ENCODE measurements at regions not wholly inside any gene's neighbourhood (a gene's known extent, or its start where the extent isn't known, plus 50 kb on each side); places are given as distances from the start of the nearest gene placed in this dataset.

DNA sequence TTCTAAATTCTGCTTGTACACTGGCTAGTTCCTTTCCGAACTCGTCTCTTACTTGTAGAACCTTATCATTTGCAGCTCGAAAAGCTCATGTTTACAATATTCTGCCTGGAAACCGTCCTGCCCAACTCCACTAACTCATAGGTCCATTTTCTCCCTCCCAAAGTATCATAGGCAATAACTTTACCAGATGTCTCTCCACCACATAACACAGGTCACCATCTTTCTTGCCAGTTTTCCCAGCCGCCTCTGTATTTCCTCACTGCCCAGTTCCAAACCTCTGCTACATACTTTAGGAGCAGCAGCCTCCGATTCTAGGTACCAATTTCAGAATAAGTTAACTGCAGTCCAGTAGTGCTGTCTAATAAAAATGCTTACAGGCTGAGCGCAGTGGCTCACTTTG is 259.5 kb downstream of the GLI2 start:
- Histone ChIP-seq H3K4me1 (no peaks in the 10 kb centered on the region), H3K27ac (no peak overlapping the region), H3K27me3 (no peaks in the 10 kb centered on the region), H3K4me3 (no peak overlapping the region), H3K9me3 (no peaks in the 10 kb centered on the region), H3K36me3 (no peaks in the 10 kb centered on the region)
- ATAC-seq (ENCODE audit: low FRiP score in 2 of 2) = no peak
- no peak for DNase-seq
- 85 to 87% methylated on average over 7 of the region's 7 CpGs for WGBS, 2 donors
- TF ChIP-seq POLR2AphosphoS5 (IDR thresholded peaks at IDR 0.05) = no peak
- TF ChIP-seq, protein P1, sequence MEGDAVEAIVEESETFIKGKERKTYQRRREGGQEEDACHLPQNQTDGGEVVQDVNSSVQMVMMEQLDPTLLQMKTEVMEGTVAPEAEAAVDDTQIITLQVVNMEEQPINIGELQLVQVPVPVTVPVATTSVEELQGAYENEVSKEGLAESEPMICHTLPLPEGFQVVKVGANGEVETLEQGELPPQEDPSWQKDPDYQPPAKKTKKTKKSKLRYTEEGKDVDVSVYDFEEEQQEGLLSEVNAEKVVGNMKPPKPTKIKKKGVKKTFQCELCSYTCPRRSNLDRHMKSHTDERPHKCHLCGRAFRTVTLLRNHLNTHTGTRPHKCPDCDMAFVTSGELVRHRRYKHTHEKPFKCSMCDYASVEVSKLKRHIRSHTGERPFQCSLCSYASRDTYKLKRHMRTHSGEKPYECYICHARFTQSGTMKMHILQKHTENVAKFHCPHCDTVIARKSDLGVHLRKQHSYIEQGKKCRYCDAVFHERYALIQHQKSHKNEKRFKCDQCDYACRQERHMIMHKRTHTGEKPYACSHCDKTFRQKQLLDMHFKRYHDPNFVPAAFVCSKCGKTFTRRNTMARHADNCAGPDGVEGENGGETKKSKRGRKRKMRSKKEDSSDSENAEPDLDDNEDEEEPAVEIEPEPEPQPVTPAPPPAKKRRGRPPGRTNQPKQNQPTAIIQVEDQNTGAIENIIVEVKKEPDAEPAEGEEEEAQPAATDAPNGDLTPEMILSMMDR (IDR thresholded peaks at IDR 0.05) = no peak
- no peak for TF ChIP-seq POLR2A (IDR thresholded peaks at IDR 0.05)
- TF ChIP-seq EP300 (IDR thresholded peaks at IDR 0.05) = no peak

GRCh38 chr2:120995656-120996190 is 260.1 kb downstream of the GLI2 start:
- Histone ChIP-seq H3K27ac (no peak overlapping the region), H3K27me3 (no peaks in the 10 kb centered on the region), H3K4me1 (no peaks in the 10 kb centered on the region), H3K36me3 (no peaks in the 10 kb centered on the region), H3K4me3 (no peak overlapping the region), H3K9me3 (no peaks in the 10 kb centered on the region)
- ATAC-seq (ENCODE audit: low FRiP score in 2 of 2) = no peak
- TF ChIP-seq POLR2A (IDR thresholded peaks at IDR 0.05) = no peak
- no peak for TF ChIP-seq EP300 (IDR thresholded peaks at IDR 0.05)
- TF ChIP-seq POLR2AphosphoS5 (IDR thresholded peaks at IDR 0.05) = no peak
- TF ChIP-seq, protein P1 (IDR thresholded peaks at IDR 0.05) = no peak
- WGBS, 2 donors = 90 to 94% methylated on average over 15 of the region's 15 CpGs
- DNase-seq = no peak

GRCh38 chr2:120999377-121000097 is 263.9 kb downstream of the GLI2 start:
- WGBS, 2 donors = 75 to 92% methylated on average over 5 to 6 of the region's 6 CpGs
- H3K27me3 ChIP-seq = no peaks in the 10 kb centered on the region
- ATAC-seq (ENCODE audit: low FRiP score in 2 of 2) = peak in 1 of 2 donors; percentile 67
- no peaks in the 10 kb centered on the region for H3K9me3 ChIP-seq
- TF ChIP-seq EP300 (IDR thresholded peaks at IDR 0.05) (no peak), POLR2A (IDR thresholded peaks at IDR 0.05) (no peak), POLR2AphosphoS5 (IDR thresholded peaks at IDR 0.05) (no peak)
- TF ChIP-seq, protein P1 (IDR thresholded peaks at IDR 0.05) = no peak
- no peak overlapping the region for H3K4me3 ChIP-seq
- H3K27ac ChIP-seq = no peak overlapping the region
- H3K36me3 ChIP-seq = no peaks in the 10 kb centered on the region
- DNase-seq = no peak
- H3K4me1 ChIP-seq = no peaks in the 10 kb centered on the region

DNA sequence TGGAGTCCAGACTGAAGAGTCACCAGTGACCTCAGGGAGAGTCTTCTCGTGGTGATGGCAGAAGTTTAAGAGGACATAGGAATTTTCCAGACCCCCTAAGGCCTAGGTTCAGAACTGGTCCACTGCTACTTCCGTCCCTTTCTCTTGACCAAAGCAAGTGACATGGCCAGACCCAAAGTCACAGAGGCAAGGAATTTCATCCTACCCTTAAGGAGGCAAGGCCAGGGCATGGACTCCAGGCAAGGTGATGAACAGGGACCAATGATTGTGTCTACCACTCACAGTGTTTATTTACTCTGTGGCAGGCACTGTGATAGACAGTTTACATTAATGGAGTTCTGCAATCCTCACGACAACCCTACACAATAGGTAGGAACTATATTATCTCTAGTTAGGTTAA is 265.1 kb downstream of the GLI2 start:
- Histone ChIP-seq H3K4me3 (no peak overlapping the region), H3K27ac (no peak overlapping the region), H3K36me3 (no peaks in the 10 kb centered on the region), H3K9me3 (no peaks in the 10 kb centered on the region), H3K27me3 (no peaks in the 10 kb centered on the region), H3K4me1 (no peaks in the 10 kb centered on the region)
- TF ChIP-seq POLR2A (IDR thresholded peaks at IDR 0.05) (no peak), POLR2AphosphoS5 (IDR thresholded peaks at IDR 0.05) (no peak)
- TF ChIP-seq, protein P1 (IDR thresholded peaks at IDR 0.05) = no peak
- DNase-seq = no peak
- 75 to 83% methylated on average over 3 of the region's 3 CpGs for WGBS, 2 donors
- no peak for ATAC-seq (ENCODE audit: low FRiP score in 2 of 2)

- H3K27ac ChIP-seq = no peak overlapping the region
- DNase-seq = no peak
- no peaks in the 10 kb centered on the region for H3K9me3 ChIP-seq
- ATAC-seq (ENCODE audit: low FRiP score in 2 of 2) = no peak
- no peaks in the 10 kb centered on the region for H3K27me3 ChIP-seq
- no peaks in the 10 kb centered on the region for H3K4me1 ChIP-seq
- H3K36me3 ChIP-seq = no peaks in the 10 kb centered on the region
- no peak overlapping the region for H3K4me3 ChIP-seq
- no peak for TF ChIP-seq POLR2AphosphoS5 (IDR thresholded peaks at IDR 0.05)
- TF ChIP-seq, protein P1 (IDR thresholded peaks at IDR 0.05) = no peak
- TF ChIP-seq EP300 (IDR thresholded peaks at IDR 0.05) = no peak
- TF ChIP-seq POLR2A (IDR thresholded peaks at IDR 0.05) = no peak
Measured at GRCh38 chr2:121001641-121002040, 266.0 kb downstream of the GLI2 start.

Data from upper lobe of left lung (tissue), 6 donors.